Epidermal melanocyte (primary cell): ENCODE measurements at regions not wholly inside any gene's neighbourhood (a gene's known extent, or its start where the extent isn't known, plus 50 kb on each side); places are given as distances from the start of the nearest gene placed in this dataset.
"Not testable (repeated sequence)": the region's sequence is repeated elsewhere in the genome, so short reads cannot be mapped to it uniquely, and the experiment has no call there.

ENCODE experiments used
- DNase-seq: peaks from one replicate; pipeline ENCODE4 v3.0.0; 2011; ENCODE audit warnings: low spot score; ENCODE audit not compliant: insufficient read length

DNA sequence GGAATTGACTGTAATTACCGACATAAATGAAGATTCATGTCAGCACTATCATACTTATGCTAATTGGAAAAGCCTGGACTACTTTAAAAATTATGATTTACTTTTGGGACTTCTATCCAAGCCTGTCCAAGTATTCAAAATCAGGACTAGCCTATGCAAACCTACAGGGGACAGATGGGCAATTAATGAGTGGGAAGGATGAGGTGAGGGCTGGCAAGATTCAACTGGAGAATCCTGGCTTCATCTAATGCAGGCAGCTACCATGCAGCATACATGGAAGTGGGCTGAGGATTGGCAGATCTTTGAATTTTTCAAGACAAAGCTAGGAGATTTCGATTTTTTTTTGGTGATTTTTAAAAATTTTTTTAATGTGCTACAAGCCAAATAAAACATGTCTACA is 532.6 kb downstream of the CSNK1G3 start:
- DNase-seq: no peak

DNA sequence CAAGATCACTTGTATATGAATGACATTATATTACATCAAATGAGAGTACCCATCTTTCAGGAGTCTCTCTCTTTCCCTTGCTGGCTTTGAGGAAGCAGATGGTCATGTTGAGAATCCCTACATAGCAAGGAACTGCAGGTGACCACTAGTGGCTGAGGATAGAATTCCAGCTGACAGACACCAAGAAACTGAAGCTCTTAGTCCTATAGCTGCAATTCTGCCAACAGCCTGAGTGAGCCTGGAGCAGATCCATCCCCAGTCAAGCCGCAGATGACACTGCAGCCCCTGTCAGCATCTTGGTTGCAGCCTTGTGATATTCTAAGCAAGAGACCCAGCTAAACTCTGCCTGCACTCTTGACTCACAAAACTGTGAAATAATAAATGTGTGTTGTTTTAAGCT is 531.5 kb downstream of the CSNK1G3 start:
- DNase-seq: no peak

DNA sequence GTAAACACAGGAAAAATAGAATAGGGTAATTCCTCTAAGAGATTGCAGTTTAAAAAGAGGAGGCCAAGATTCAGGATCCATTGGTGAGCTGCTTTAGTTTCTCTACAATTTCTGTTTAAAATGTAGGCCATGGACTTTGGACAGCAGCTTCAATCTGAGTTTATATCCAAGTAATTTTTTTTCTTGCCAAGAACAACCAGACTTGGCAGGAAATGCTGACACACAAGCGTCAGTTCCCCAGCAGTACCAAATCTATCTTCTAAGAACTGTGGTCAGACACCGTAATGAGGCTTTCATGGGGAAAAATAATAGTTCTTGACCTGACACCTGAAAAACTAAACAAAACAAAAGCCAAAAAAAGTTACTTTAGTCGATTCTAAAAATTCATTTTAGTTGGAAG is 528.8 kb downstream of the CSNK1G3 start:
- no peak for DNase-seq

DNA sequence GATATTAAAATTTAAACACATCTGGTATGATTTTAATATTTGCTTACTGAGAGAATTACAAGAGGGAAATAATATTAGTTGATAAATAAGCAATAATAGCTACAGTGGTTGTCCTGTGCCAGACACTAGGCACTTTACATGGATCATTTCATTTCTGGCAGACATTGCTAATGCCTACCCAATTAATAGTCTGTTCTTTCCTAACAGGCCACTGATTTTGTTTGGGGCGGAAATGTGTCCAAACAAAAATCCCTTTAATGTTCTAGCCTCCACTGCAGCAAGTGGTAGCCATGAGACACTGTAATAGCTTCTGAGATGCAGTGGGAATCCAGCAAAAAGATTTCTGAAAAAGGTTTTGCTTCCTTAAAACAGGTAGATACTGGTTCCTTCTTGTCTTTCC is 527.4 kb downstream of the CSNK1G3 start:
- DNase-seq: no peak

DNA sequence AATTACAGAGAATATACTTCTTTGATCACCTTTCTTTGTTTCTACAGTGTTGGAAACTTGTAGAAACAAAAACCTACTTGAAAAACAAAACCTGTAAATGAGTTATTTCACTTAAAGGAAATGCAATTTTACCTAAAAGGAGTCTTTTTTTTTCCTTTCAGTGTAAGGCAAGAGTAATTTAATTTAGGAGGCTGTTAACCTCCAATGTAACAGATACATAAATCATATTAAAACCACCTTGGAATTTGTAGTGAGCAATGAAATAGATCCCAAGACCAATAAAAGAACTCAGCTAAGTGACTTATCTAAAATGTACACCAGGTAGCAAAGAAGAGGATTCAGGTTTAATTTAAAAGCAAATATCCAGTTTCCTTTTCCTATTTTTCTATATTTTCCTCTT is 524.8 kb downstream of the CSNK1G3 start:
- no peak for DNase-seq

DNA sequence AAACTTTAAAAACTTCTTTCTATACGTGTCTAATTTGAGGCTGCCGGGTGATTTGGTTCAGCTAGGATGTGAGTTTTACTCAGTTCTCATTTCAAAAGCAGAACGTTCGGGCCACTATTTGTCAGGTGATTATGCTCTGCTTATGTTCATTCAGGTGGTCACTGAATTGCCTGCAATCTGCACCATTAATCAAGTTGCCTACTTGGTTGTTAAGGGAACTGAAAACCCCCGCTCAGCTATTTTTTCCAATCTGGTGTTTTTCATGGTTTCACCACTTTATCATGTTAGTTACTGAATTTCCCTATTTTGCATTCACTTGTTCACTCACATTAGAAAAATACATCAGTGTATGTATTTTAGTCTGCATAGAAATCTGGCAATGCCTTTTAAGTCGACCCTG is 523.0 kb downstream of the CSNK1G3 start:
- DNase-seq: no peak

DNA sequence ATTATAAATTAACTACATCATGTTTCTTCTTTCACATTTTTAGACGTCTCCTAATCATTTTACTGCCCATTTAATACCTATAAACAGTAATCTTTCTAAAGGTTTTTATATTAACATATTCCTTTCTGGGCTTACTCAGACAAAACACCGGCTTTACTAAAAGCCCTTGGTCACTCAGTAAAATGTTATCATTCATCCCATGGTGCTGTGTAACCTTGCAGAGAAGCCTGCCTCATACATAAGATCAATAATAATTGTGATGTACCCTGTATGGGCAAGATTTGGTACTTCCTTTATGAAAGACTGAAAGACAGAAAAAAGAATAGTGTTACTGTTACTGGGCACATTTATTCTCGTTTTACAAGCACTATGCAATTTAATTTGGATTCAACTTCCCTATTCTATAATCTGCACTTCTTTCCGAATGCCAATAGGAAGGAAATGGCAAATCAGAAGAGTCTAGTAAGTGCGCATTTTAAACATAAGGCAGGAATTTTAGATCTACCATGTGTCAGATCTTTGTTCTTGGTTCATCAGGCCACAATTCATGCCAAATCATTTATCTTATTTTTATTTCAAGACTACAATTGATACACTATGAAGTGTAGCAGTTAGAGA is 522.2 kb downstream of the CSNK1G3 start:
- no peak for DNase-seq

DNA sequence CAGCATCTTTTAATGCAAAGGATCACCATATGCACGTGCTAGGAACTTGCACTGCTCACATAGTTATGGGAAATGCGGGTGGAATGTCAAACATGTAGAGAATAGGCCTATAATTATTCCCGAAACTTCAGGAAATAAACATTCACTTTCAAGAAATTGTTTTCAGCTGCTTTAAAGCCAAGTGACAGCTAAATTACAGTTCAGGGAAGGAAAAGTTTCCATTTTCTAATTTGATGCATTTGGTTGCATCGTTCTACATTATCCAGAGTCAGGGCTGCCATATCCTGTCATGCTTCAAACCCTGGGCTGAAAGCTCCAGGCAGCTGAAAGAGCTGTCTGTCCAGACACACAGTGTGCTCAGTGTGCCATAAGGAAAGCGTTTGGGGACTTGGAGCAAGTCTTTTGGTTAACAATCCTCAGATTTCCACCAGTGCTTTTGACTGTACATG is 518.1 kb downstream of the CSNK1G3 start:
- DNase-seq: no peak

DNA sequence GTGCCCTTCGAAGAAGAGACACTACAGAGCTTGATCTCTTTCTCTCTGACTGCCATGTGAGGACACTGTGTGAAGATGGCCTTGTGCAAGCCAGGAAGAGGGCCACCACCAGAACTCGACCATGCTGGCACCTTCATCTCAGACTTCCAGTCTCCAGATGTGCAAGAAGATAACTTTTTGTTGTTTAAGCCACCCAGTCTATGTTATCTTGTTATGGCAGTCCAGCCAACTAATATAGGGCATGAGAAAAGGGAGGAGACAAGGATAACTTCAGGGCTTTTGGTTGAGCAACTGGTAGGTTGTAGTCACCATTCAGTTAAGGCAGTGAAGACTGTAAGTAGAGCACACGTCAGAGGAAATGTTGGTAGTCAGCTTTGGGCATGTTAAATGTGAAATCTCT is 515.5 kb downstream of the CSNK1G3 start:
- no peak for DNase-seq

DNA sequence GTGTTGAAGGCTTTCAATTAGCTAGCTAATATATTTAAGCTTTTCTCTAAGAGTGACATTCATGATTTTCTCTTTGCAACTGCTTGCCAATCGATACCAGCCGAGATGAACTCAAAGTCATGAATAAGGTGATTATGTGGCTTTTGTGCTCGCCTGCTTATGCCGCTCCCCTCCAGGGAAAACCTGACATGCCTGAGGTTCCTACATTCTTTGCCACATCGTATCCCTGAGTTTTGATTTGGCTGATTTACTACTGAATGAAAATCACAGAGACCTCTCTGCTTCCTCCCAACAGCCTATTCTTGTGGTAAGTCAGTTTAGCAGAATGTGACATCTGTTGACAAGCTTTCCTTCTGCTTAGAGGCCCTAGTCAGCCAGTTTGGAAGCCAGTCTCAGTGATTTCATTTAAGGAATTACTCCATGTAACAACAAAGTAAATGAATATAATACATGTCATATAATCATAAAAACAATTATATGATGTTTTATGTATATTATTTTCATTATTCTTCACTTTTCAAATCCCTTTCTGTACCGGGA is 513.4 kb downstream of the CSNK1G3 start:
- DNase-seq: no peak

DNA sequence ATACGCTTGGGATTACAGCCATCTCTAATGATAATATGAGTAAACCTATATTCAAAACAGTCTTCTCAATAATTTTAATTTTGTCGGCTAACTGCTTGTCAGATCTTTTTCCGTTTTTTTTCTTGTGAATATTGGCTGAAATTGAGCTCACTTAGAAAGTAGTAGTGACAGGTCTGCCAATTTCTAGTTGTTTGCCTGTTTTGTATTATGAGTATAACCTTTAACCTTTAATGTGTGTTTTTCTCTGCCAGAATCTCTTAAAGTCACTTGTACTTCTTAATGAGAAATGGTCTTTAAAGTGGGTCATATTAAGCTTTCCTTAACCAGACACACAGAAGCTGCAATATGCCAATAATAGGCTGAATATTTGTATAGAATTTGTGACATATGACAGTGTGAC is 511.0 kb downstream of the CSNK1G3 start:
- no peak for DNase-seq

DNA sequence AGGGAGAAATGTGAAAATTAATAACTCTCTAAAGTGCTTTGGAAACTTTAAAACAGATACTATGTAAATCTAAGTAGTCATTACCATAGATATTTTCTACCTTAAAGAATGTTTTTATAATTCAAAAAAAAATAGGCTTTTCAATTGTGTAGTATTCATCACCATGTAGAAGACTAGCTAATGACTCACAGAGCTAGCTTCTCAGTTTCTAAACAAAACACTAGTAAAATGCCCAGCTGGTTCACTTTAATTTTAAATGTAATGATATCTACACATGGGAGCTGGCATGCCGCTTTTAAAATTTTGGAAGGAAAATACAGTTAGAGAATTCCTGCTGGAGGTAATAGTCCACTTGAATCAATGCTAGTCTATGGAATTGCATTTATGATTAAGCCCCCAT is 509.8 kb downstream of the CSNK1G3 start:
- no peak for DNase-seq

DNA sequence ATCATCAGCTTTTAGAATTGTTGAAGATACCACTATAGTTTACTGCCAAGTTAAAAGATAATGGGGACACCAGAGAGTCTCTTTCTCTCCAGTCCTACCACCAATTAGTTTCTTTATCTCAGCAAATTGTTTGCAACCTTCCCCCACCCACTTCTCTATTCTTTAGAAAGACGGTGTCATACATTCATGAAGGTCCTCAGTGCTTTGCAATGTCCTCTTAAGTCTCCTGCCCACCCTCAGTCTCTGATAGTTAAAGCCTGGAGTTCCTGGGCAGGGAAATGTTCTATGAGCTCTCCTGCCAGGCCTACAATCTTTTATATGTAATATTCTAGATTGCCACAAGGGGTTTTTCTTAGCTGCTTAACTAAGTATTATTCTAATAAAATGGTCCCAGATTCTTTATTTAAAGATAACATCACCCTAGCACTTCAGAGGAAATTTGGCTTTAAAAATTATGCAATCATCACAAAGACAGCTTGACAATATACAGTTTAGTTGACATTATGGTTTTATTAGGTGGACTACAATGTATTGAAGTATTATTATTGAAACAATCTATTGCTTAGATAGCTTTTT is 509.2 kb downstream of the CSNK1G3 start:
- no peak for DNase-seq

DNA sequence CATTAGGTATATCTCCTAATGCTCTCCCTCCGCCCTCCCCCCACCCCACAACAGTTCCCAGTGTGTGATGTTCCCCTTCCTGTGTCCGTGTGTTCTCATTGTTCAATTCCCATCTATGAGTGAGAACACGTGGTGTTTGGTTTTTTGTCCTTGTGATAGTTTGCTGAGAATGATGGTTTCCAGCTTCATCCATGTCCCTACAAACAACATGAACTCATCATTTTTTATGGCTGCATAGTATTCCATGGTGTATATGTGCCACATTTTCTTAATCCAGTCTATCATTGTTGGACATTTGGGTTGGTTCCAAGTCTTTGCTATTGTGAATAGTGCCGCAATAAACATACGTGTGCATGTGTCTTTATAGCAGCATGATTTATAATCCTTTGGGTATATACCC is 505.3 kb downstream of the CSNK1G3 start:
- DNase-seq: not testable (repeated sequence)

DNA sequence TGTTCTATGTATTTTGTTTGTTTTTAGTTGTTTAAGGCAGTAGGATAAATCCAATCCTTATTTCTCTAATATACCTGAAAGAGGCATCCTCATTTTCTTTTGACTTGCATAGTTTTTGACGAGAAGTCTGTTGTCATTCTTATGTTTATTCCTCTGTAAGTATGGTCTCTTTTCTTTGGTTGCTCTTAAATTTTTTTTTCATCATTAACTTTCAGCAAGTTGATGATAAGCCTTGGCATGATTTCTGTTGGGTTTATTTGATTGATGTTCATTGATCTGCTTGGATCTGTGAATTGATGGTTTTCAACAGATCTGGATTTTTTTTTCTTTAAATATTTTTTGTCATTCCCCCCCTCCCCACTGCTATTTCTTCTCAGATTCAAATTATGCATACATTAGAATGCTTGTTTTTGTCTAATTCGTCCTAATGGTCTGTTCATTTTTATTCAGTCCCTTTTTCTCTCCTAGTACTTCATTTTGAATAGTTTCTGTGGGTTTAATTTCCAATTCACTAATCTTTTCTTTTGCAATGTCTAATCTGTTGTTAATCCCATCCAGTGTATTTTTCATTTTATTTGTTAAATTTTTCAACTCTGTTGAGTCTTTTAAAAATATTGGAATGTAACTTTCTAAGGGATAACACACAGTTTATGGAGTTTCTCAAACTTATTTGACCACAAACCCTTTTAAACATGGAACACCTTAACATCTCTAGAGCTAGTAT is 495.9 kb downstream of the CSNK1G3 start:
- no peak for DNase-seq

DNA sequence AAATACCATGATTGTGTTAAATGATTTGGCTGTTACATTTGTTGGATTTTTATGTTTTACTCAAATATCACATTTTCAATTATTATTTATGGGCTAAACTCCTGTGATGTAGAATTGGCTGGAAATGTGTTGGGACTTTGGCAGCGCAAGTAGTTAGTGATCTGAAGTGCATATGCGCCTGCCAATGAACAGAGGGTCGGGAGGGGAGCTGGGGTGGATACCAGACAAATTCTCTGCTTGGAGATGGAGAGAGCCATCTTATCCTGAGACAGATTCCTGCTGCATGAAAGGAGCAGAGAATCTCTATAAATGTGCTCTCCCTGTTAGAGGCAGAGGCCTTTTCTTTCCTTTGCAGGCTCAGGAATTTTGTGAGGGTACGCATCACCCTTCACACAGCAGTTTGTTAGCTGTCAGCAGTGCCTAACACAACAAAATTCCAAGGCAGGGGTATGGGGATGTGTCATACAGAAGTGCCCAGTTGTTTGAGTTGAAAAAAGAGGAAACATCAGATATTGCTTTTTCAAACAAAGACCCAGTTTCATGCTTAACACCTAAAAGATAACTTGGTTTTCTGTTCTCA is 489.1 kb downstream of the CSNK1G3 start:
- no peak for DNase-seq

DNA sequence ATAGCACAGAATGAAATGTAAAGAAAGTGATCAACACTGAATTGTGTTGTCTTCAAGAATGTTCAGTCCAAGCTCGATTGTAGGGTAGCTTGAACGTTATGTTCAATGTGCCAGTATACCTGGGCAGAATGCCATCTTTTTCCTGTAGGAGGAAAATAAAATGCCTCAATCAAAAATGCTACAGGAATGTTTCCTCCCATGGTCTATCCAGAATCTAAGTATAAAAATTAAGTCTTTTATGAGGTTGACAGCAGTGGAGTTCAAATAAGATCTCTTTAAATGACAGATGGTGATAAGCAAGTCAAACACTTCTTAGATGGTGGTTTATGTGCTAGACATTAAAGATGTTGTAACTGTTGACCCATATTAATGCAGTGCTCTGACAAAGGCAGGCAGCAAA is 488.6 kb downstream of the CSNK1G3 start:
- no peak for DNase-seq

DNA sequence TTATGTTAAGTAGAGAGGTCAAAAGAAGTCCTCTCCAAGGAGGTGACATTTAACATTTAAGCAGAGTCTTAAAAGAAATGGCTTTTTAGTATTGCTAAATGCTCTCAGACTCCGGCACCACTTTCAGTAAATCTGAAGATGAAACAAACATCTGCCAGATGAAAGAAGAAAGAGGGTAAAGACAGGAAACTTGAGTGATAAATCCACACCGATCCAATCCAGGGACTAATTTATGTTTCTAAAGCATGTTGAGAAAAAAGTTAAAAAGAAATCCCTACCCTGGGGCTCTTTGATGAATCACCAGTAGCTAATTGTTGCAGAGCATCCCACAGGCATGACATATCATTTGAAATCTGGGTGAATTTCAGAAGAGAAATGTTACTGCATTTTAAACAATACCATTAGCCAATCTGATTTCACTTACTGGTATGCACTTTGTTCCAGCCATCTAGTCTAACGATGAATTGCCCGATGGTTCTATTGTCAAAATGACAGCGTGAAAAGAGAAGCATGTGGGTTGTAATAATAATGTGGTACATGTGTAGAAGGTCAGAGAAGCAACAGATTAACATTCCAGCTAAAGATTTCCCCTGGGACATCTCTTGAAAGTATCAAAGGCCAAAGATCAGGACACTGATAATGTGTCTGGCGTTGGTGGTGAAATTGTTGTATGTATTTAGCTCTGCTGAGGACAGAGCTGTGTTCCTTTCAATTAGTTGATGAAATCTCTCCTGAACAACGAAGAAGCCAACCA is 485.7 kb downstream of the CSNK1G3 start:
- peak; percentile 67 for DNase-seq

DNA sequence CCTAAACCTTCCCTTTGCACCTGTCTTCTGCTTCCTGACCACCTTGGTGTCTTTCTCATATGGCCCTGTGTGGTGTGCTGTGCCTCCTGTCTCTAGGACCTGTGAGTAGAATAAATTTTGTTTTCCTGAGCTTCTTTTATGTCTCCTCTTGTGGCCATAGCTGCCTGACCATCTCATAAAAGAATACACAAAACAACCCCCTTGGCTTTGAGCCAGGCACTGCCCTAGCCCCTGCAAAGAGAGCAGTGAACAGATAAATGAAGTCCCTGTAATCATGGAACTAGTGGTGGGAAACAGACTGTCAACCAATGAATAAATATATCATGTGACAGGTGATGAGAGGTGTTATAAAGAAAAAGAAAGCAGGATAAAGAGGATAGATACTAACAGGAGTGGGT is 485.1 kb downstream of the CSNK1G3 start:
- DNase-seq: no peak

DNA sequence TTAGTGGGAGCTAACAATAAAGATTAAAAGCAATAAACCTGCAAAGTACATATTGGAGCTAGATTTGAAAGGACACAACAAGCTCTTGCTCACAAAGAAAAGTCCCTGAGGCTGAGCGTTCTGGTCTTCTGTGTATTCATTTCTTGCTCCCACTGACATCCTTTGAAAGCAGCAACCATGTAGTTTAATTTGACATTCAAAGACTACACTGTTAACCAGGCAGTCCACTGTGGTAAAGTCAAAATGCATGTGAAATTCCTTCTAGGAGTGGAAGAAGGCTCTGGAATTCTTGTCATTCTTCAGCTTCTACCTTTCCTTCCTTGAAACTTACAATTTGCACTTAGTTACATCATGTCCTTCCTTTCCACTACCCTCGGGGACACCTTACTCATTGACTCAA is 480.7 kb downstream of the CSNK1G3 start:
- DNase-seq: no peak

DNA sequence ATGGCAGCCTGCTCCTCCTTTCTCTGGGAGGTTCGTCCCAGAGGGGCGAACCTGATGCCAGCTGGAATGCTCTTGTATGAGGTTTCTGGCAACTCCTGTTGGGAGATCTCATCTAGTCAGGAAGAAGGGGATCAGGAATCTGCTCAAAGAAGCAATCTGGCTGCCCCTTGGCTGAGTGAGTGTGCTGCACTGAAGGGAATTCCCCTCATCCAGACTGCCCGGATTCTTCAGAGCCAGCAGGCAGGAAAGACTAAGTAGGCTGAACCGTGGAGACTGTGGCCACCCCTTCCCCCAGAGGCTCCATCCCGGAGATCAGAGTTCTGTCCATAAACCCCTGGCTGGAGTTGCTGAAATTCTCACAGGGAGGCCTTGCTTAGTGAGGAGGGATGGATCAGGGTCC is 476.0 kb downstream of the CSNK1G3 start:
- DNase-seq: no peak
